HL-60 (cell line): ENCODE measurements at regions not wholly inside any gene's neighbourhood (a gene's known extent, or its start where the extent isn't known, plus 50 kb on each side); places are given as distances from the start of the nearest gene placed in this dataset.
"Not testable (repeated sequence)": the region's sequence is repeated elsewhere in the genome, so short reads cannot be mapped to it uniquely, and the experiment has no call there.

Experiments used
- CTCF ChIP-seq: IDR thresholded peaks from one replicate; pipeline ENCODE4 v1.5.1; 2011; ENCODE audit warnings: low read length, control low read depth, inconsistent platforms; ENCODE audit not compliant: insufficient read depth
- POLR2AphosphoS5 ChIP-seq: IDR thresholded peaks from 2 replicates; pipeline ENCODE4 v1.6.1; 2012; ENCODE audit warnings: low read depth
- REST ChIP-seq: IDR thresholded peaks from 2 replicates; pipeline ENCODE4 v1.6.1; 2012; ENCODE audit warnings: low read depth; ENCODE audit not compliant: insufficient replicate concordance
- SPI1 ChIP-seq: IDR thresholded peaks from 2 replicates; pipeline ENCODE4 v1.6.1; 2012; ENCODE audit warnings: low read depth, mild to moderate bottlenecking, borderline replicate concordance

- TF ChIP-seq CTCF, POLR2AphosphoS5, REST, SPI1: not testable (repeated sequence)
Observed at GRCh38 chr16:16494114-16494513, 115.2 kb downstream of the NPIPA7 start.
